GM12873 (cell line): ENCODE measurements at regions not wholly inside any gene's neighbourhood (a gene's known extent, or its start where the extent isn't known, plus 50 kb on each side); places are given as distances from the start of the nearest gene placed in this dataset.

Experiments
- TF ChIP-seq, protein P1 (sequence below): IDR thresholded peaks from 2 replicates; pipeline ENCODE4 v1.5.1; 2012; ENCODE audit warnings: low read depth, mild to moderate bottlenecking, moderate library complexity, low read length, control low read depth; ENCODE audit not compliant: insufficient read depth; ENCODE audit errors: missing control alignments

DNA sequence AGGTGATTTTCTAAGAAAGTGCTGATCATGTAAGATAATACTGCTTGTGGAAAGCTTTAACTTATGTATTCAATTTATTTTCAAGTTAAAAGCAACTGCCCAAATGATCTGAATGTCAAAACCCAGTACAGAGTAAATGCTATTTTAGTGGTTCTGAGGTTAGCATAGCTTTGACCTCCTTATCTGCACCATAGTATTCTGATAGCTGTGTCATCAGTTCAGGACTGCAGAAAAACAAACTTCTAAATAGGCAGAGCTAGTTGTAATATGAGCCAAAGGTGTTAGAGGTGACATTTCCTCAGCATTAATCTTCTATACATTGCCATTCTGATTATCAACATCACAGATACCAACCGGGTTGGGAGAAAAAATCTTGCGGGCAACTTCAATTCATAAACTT lies 758.7 kb downstream of the SLITRK5 start:
- TF ChIP-seq, protein P1, sequence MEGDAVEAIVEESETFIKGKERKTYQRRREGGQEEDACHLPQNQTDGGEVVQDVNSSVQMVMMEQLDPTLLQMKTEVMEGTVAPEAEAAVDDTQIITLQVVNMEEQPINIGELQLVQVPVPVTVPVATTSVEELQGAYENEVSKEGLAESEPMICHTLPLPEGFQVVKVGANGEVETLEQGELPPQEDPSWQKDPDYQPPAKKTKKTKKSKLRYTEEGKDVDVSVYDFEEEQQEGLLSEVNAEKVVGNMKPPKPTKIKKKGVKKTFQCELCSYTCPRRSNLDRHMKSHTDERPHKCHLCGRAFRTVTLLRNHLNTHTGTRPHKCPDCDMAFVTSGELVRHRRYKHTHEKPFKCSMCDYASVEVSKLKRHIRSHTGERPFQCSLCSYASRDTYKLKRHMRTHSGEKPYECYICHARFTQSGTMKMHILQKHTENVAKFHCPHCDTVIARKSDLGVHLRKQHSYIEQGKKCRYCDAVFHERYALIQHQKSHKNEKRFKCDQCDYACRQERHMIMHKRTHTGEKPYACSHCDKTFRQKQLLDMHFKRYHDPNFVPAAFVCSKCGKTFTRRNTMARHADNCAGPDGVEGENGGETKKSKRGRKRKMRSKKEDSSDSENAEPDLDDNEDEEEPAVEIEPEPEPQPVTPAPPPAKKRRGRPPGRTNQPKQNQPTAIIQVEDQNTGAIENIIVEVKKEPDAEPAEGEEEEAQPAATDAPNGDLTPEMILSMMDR = no peak

DNA sequence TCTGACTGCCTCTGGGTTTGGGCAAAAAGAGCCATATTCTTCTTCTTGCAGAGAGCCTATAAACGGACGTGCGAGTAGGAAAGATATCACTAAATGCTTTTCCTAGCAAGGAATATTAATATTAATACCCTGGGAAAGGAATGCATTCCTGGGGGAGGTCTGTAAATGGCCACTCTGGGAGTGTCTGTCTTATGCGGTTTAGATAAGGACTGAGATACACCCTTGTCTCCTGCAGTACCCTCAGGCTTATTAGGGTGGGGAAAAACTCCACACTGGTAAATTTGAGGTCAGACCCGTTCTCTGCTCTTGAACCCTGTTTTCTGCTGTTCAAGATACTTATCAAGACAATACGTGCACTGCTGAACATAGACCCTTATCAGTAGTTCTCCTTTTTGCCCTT lies 763.8 kb downstream of the SLITRK5 start:
- TF ChIP-seq, protein P1 = no peak

DNA sequence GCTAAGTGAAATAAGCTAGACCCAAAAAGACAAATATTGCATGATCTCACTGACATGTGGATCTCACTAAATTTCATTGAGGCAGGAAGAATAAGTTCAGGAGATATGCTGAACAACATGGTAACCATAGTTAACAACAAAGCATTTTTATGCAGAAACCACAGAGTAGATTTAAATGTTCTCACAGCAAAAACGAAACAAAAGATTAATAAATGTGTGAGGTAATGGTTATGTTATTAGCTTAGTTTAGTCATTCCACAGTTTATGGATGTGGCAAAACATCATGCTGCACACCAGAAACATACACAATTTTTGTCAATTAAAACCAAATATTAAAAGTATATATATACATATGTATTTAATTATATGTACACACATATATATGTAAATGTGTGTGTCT lies 765.8 kb downstream of the SLITRK5 start:
- TF ChIP-seq, protein P1 = no peak

DNA sequence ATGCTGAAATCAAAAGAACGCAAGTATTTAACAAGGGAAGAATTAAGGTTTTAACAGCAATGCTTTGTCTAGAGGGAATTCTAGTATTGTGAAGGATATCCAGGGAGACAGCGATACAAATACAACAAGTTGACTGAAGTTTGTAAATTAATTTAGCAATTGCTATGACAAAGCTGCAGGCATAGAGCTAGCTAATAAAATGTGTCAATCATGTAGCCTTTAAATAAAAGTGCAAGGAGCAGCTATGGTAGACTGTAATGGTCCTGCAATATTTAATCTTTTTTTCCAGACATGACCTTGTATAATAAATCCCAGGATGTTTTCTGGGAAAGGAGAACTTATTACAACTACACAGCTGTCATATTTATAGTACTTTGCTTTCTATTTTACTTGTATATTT lies 779.3 kb downstream of the SLITRK5 start:
- TF ChIP-seq, protein P1 = no peak

DNA sequence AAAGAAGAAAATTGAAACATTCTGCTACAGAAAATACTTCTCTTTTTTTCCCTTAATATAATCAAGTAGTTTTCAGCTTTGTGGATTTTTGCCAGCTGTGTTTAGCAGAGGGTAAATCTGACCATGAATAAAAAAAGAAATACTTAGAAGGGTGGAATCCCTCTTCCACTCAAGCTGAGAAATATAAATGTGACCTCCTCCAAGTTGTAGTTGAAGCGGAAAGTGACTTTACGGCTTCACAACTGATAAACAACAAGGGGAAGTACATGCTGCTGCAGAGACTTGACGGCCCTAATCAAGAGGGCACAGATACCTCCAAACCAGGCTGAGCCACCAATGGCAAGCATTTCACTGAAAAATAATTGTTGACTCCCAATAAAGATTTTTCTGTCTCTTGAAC lies 785.0 kb downstream of the SLITRK5 start:
- TF ChIP-seq, protein P1 = no peak

DNA sequence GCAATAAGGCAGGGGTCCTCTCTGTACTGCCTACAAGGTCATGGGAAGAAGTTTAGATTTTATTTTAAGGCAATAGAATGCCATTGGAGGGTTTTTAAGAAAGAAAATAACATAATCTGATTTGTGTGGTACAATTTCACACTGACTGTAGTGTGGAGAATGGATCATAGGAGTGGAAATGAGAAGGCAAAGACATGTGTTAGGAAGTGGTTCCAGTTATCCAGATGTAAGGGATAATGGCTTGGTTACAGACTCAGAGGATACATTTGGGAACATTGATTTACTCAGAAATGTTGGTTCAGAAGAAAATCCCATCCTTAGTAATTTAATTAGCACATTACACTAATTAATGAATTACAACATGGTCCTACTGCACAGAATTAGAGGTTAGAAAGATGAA lies 788.2 kb downstream of the SLITRK5 start:
- TF ChIP-seq, protein P1 = no peak

DNA sequence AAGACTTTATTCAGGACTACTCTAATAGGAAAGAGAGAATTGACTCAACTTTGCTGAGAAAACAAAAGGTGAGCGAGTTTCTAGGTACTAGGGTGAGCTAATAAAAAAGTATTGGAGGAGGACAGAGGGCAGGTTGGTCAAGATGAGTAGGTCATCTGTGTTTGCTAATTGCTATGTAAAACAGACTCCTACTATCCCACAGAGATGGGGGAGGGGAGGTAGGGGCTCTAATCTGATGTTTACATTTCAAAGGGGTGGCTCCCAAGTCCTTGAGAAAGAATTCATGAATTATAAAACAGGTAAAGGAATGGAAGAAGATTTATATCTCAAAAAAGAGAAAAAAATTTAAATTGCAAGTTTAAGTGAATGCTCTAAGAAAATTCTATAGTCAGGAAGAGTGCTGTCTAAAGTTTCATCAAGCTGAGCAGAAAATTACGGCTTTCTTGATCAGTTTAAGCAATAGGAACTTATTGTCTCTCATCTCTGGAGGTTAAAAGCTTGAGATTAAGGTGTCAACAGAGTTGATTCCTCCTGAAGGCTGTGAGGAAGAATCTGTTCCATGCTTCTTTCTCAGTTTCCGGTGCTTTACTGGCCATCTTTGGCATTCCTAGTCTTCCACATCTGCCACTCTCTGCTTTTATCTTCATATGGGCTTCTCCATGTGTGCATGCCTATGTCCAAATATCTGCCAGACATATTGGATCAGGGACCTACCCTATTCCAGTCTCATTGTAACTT lies 790.3 kb downstream of the SLITRK5 start:
- TF ChIP-seq, protein P1 = no peak
